ENCODE measurements at regions not wholly inside any gene's neighbourhood (a gene's known extent, or its start where the extent isn't known, plus 50 kb on each side); places are given as distances from the start of the nearest gene placed in this dataset.

- ATAC-seq, result no peak; the same call in 1 of the 2 replicates
- intact Hi-C loops (cut with micrococcal nuclease; ENCODE audit: unreplicated experiment), result no loop called here
- in situ Hi-C loops (cut with HindIII; ENCODE audit: low pct_unique_long_range_greater_than_20kb, low sequenced_read_pairs), result no loop called here
- TF ChIP-seq TCF7L2 (IDR thresholded peaks at IDR 0.05; ENCODE audit: low read depth, low read length) (no peak), POLR2AphosphoS5 (IDR thresholded peaks at IDR 0.05; ENCODE audit: low read depth, low read length) (no peak), SIN3A (IDR thresholded peaks at IDR 0.05; ENCODE audit: borderline replicate concordance, insufficient read depth, low read depth, low read length) (no peak), CTCF (IDR thresholded peaks at IDR 0.05) (no peak), REST (IDR thresholded peaks at IDR 0.05; ENCODE audit: insufficient read depth in 1 of 2, low read depth in 2 of 2, low read length in 1 of 2) (no peak)
- H3K27me3 ChIP-seq (ENCODE audit: control insufficient read depth, insufficient read depth, low read length), result no peaks in the 10 kb centered on the region; the same call in 1 of the 2 replicates
- no peak overlapping the region for H3K4me3 ChIP-seq (ENCODE audit: low read depth in 2 of 2, low read length in 2 of 2)
- no peaks in the 10 kb centered on the region for H3K9me3 ChIP-seq (ENCODE audit: control insufficient read depth, insufficient read depth, low read depth, low read length)
- ChIA-PET POLR2A (no interaction called here), CTCF (no interaction called here)
- no peak overlapping the region for H3K27ac ChIP-seq (ENCODE audit: low read length)
- no peaks in the 10 kb centered on the region for H3K4me1 ChIP-seq (ENCODE audit: control insufficient read depth, insufficient read depth, low read length)
- no TSS peak for BruUV-seq (replicated peaks)
- DNase-seq (ENCODE audit: low read depth, low spot score), result no peak
- no peaks in the 10 kb centered on the region for H3K36me3 ChIP-seq (ENCODE audit: control insufficient read depth, insufficient read depth, low read length)
Measured at GRCh38 chr1:34419663-34420136, 243.0 kb downstream of the C1orf94 start.

GRCh38 chr1:34425046-34425445, 248.3 kb downstream of the C1orf94 start:
- BruUV-seq (replicated peaks), result no TSS peak
- no peaks in the 10 kb centered on the region for H3K9me3 ChIP-seq (ENCODE audit: control insufficient read depth, insufficient read depth, low read depth, low read length)
- intact Hi-C loops (cut with micrococcal nuclease; ENCODE audit: unreplicated experiment) (no loop called here), in situ Hi-C loops (cut with HindIII; ENCODE audit: low pct_unique_long_range_greater_than_20kb, low sequenced_read_pairs) (no loop called here)
- H3K4me3 ChIP-seq (ENCODE audit: low read depth in 2 of 2, low read length in 2 of 2), result no peak overlapping the region
- H3K27me3 ChIP-seq (ENCODE audit: control insufficient read depth, insufficient read depth, low read length), result no peaks in the 10 kb centered on the region; the same call in 1 of the 2 replicates
- no peak for DNase-seq (ENCODE audit: low read depth, low spot score)
- TF ChIP-seq POLR2AphosphoS5 (IDR thresholded peaks at IDR 0.05; ENCODE audit: low read depth, low read length), result no peak
- TF ChIP-seq CTCF (IDR thresholded peaks at IDR 0.05), result no peak
- TF ChIP-seq REST (IDR thresholded peaks at IDR 0.05; ENCODE audit: insufficient read depth in 1 of 2, low read depth in 2 of 2, low read length in 1 of 2), result no peak
- ChIA-PET POLR2A (no interaction called here), CTCF (no interaction called here)
- no peaks in the 10 kb centered on the region for H3K36me3 ChIP-seq (ENCODE audit: control insufficient read depth, insufficient read depth, low read length)
- H3K27ac ChIP-seq (ENCODE audit: low read length), result no peak overlapping the region
- H3K4me1 ChIP-seq (ENCODE audit: control insufficient read depth, insufficient read depth, low read length), result no peaks in the 10 kb centered on the region
- no peak for ATAC-seq

Data from Panc1 (cell line).